22Rv1 (cell line): ENCODE measurements at regions not wholly inside any gene's neighbourhood (a gene's known extent, or its start where the extent isn't known, plus 50 kb on each side); places are given as distances from the start of the nearest gene placed in this dataset.
A peak's percentile ranks its signal among the peaks of the same experiment; 100 is the strongest.

Source experiments
- H3K27ac ChIP-seq: fragments of 450-650 bp; 2 replicates; pipeline ENCODE4 v1.5.1; 2017
- ZFX ChIP-seq: fragments of 450-650 bp; IDR thresholded peaks from 2 replicates; pipeline ENCODE4 v1.6.1; 2017; ENCODE audit warnings: antibody characterized with exemption, borderline replicate concordance
- TF ChIP-seq, protein P1 (sequence below): fragments of 450-650 bp; IDR thresholded peaks from 2 replicates; pipeline ENCODE4 v1.5.1; 2017; ENCODE audit warnings: mild to moderate bottlenecking

DNA sequence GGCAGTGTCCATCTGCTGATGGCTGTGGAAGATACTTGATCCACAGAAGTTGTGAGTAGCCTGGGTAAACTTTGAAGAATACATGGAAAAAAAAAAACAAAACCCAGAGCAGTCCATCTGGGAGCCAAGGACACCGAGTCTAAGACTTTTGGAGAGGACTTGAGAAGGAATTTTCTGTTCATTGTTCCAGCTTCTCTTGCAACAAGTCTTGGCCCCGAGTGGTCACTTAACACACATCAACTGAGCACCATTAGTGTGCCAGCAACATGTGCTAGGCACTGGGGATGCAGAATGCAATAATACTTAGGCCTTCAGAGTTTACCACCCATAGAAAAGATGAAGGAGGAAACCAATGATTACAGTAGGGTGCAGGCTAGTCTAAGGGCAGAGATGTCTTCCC is 266.7 kb downstream of the EMP1 start:
- TF ChIP-seq, protein P1, sequence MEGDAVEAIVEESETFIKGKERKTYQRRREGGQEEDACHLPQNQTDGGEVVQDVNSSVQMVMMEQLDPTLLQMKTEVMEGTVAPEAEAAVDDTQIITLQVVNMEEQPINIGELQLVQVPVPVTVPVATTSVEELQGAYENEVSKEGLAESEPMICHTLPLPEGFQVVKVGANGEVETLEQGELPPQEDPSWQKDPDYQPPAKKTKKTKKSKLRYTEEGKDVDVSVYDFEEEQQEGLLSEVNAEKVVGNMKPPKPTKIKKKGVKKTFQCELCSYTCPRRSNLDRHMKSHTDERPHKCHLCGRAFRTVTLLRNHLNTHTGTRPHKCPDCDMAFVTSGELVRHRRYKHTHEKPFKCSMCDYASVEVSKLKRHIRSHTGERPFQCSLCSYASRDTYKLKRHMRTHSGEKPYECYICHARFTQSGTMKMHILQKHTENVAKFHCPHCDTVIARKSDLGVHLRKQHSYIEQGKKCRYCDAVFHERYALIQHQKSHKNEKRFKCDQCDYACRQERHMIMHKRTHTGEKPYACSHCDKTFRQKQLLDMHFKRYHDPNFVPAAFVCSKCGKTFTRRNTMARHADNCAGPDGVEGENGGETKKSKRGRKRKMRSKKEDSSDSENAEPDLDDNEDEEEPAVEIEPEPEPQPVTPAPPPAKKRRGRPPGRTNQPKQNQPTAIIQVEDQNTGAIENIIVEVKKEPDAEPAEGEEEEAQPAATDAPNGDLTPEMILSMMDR, result no peak
- no peak for TF ChIP-seq ZFX
- H3K27ac ChIP-seq, result no peak overlapping the region

DNA sequence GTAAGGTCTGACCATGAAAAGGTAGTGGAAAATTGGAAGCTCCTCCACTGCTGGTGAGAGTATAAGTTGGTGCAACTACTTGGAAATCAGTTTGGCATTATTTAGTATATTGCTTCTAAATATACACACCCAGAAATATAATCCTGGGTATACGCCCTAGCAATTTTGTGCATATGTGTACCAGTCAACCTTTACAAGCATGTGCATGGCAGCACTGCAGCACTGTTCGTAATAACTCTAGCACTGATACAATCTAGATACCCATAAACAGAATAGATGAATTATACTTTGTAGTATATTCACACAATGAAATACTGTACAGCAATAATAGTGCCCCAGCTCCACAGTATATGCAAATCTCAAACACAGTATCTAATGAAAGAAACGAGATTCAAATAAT is 265.9 kb downstream of the EMP1 start:
- H3K27ac ChIP-seq, result no peak overlapping the region
- TF ChIP-seq, protein P1, result no peak
- no peak for TF ChIP-seq ZFX

DNA sequence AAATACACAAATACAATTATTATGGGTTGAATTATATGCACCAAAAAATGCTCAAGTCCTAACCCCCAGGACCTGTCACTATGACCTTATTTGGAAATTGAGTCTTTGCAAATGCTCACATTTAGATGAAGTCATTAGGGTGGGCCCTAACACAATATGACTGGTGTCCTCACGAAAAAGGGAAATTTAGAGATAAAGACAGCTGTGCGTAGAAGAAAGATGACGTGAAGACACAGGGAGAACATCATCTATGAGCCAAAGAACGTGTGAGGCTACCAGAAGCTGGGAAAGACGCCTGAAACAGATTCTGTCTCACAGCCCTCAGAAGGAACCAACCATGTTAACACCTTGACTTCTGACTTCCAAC is 259.2 kb downstream of the EMP1 start:
- no peak for TF ChIP-seq ZFX
- TF ChIP-seq, protein P1, result no peak
- H3K27ac ChIP-seq, result no peak overlapping the region

DNA sequence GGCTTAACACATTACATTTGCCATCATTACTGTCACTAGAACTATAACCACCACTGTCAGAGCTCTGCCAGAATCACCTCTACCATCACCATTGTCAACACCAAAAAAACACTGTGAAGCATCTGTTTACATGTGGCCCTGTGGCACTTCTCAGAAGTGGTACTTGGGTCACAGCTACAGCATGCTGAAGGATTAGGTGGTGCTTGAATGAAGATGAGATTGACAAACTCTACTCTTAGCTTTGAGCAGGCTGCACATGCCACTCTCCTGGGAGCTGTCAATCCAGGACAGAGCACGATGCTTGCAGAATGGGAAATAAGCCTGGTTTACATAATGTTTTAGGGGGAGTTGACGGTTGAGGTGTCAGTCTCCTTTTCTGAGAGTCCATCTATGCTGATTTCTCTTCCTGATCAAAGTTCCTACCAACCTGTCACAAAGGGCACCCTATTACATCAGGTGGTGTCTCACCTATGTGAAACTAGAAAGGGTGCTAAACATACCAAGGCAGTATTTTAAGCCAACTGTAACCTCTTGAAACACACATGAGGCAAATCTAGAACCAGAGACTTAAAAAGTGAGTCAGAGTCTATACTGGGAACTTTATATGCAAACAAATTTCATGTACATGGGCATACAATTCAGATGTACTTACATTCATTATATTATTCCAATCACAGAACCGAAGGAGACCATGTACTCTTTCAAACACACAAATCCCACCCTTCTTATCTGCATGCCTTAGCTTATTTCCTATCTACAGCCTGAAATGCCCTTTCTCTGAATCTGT is 258.7 kb downstream of the EMP1 start:
- H3K27ac ChIP-seq, result no peak overlapping the region
- TF ChIP-seq, protein P1, result no peak
- TF ChIP-seq ZFX, result no peak

DNA sequence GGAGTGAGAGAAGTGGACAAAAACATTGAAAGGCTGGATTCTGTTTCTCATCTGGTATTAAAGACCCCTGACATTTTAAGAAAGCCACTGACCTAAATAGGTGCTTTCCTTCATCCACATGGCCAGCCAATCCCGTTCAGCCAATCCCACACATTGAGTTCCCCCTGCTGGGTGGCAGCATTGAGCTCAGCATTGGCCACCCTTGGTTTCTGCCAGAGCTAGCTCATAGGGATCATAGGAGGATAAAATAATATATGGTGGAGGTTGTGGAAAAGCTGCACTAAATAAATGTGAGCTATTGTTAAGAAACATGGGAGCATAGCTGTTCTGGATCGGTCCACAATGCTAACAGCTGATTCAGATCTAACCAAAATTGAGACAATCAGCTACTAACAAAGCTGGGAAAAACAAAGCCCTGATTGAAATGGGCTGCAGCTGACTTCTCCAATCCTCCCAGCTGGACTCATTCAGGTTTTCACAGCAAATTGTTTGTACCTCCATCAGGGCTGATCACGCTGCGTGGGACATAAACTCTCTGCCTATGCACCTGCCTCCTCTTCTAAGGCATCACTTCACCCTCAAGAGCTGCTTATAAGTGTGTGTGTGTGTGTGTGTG is 256.5 kb downstream of the EMP1 start:
- no peak overlapping the region for H3K27ac ChIP-seq
- TF ChIP-seq, protein P1, result peak; percentile 12; the same call in 1 of the 2 replicates
- no peak for TF ChIP-seq ZFX

DNA sequence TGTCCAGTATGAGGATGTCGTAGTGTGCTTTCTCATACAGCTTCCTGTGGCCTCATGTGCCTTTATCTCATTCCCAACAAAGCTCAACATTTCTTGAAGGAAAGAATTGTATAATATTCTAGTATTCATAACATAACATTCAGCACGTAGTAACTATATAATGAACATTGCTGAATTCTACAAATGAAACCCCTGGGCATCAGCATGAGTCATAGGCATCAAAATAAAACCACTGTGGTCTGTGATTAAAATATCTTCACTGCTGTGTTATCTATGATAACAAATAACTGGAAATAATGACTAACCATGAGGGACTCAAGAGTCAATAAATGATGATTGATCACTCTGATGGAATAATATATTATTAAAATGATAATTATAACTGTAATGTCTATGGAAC is 255.2 kb downstream of the EMP1 start:
- TF ChIP-seq, protein P1, result no peak
- no peak for TF ChIP-seq ZFX
- H3K27ac ChIP-seq, result no peak overlapping the region
